GM12878 (cell line): ENCODE measurements at regions not wholly inside any gene's neighbourhood (a gene's known extent, or its start where the extent isn't known, plus 50 kb on each side); places are given as distances from the start of the nearest gene placed in this dataset.
"Not testable (repeated sequence)": the region's sequence is repeated elsewhere in the genome, so short reads cannot be mapped to it uniquely, and the experiment has no call there.

Experiments used
- ATAC-seq: fragments of 200-7000 bp; cut with Tn5 transposase; 3 replicates; pipeline ENCODE4 v1.9.1; 2020; ENCODE audit warnings: mild to moderate bottlenecking, moderate library complexity
- BruUV-seq: library from RNA; stranded (reverse); fragments of 400-500 nt; replicated peaks from 2 replicates; lab custom pipeline; 2021; lab: Mats Ljungman, UMichigan
- CTCF ChIA-PET: fragments of 300-600 bp; sonication (Branson Sonifier 250); formaldehyde crosslinking; extraction: SDS; loops from one replicate; lab custom pipeline; 2021; ENCODE audit warnings: inconsistent platforms; lab: Yijun Ruan, JAX
- POLR2A ChIA-PET: fragments of 350-600 bp; formaldehyde crosslinking; extraction: SDS; loops from one replicate; lab custom pipeline; 2021; ENCODE audit warnings: inconsistent platforms; lab: Charles Lee
- RAD21 ChIA-PET: fragments of 300-600 bp; sonication (Branson Sonifier 250); formaldehyde crosslinking; loops from one replicate; lab custom pipeline; 2023; ENCODE audit warnings: antibody characterized with exemption; ENCODE audit not compliant: unreplicated experiment; lab: Charles Lee
- SMC1A ChIA-PET: fragments of 300-600 bp; sonication (Branson Sonifier 250); formaldehyde crosslinking; loops from one replicate; lab custom pipeline; 2023; ENCODE audit not compliant: unreplicated experiment, uncharacterized antibody; lab: Charles Lee
- DNase-seq: peaks from one replicate; pipeline ENCODE4 v3.0.0-alpha.2; 2011; ENCODE audit warnings: low read depth, low spot score
- FAIRE-seq: peaks from 3 replicates; lab custom pipeline; 2011; peaks lifted over from hg19 to GRCh38; lab: Jason Lieb, UNC
- H2AFZ ChIP-seq: 2 replicates; pipeline ENCODE4 v1.6.0; 2011; ENCODE audit warnings: low read depth, low read length, control low read depth; ENCODE audit not compliant: control insufficient read depth
- H3K27ac ChIP-seq: 2 replicates; pipeline ENCODE4 v1.5.1; 2011; ENCODE audit warnings: control low read depth; ENCODE audit not compliant: control insufficient read depth, insufficient read depth
- H3K27me3 ChIP-seq, 2 experiments: replicated peaks in 1 of 2; 2 replicates each; pipeline versions ENCODE4 v1.6.0 to v1.6.1; 2011; ENCODE audit warnings: low read length in 1 of 2; ENCODE audit not compliant: control insufficient read depth in 2 of 2, insufficient read depth in 2 of 2
- H3K36me3 ChIP-seq, 2 experiments: 2 replicates each; pipeline ENCODE4 v1.5.1; 2011; ENCODE audit warnings: low read length in 1 of 2; ENCODE audit not compliant: control insufficient read depth in 2 of 2, insufficient read depth in 2 of 2
- H3K4me1 ChIP-seq: 2 replicates; pipeline ENCODE4 v1.6.1; 2011; ENCODE audit warnings: mild to moderate bottlenecking, low read length, moderate library complexity, mixed read lengths; ENCODE audit not compliant: control insufficient read depth, insufficient read depth
- H3K4me2 ChIP-seq: 2 replicates; pipeline ENCODE4 v1.6.0; 2011; ENCODE audit warnings: control low read depth; ENCODE audit not compliant: control insufficient read depth, insufficient read depth
- H3K4me3 ChIP-seq: fragments of 200-600 bp; sonication (generic); 2 replicates; pipeline ENCODE4 v1.5.1; 2016
- H3K79me2 ChIP-seq: 2 replicates; pipeline ENCODE4 v1.6.0; 2011; ENCODE audit warnings: low read length; ENCODE audit not compliant: control insufficient read depth, insufficient read depth
- H3K9ac ChIP-seq: 2 replicates; pipeline ENCODE4 v1.8.0; 2011; ENCODE audit warnings: low read length, control low read depth, mixed read lengths; ENCODE audit not compliant: control insufficient read depth, insufficient read depth
- H3K9me3 ChIP-seq: replicated peaks from 3 replicates; pipeline ENCODE4 v1.5.1; 2011; ENCODE audit warnings: mild to moderate bottlenecking, low read length; ENCODE audit not compliant: control insufficient read depth, insufficient read depth
- H4K20me1 ChIP-seq: 2 replicates; pipeline ENCODE4 v1.6.0; 2011; ENCODE audit not compliant: control insufficient read depth, insufficient read depth
- WGBS: methylation state at CpG from one replicate; pipeline ENCODE4 v1.1.6; 2016; ENCODE audit warnings: low lambda C conversion rate; ENCODE audit not compliant: insufficient replicate concordance, insufficient coverage; ENCODE audit errors: missing lambda C conversion rate; 5-methylcytosine and 5-hydroxymethylcytosine counted together
- in situ Hi-C: fragments of 300-500 bp; cut with MboI; formaldehyde crosslinking; loops from 9 replicates; pipeline ENCODE4 v1.14.3; 2018; ENCODE audit warnings: mixed read lengths
- intact Hi-C: fragments of 100-400 bp; cut with micrococcal nuclease; formaldehyde crosslinking; loops from one replicate; pipeline ENCODE4 v1.14.2; 2022; ENCODE audit not compliant: unreplicated experiment

GRCh38 chr1:224022249-224022970, 91.5 kb upstream of the FBXO28 start:
- H3K27ac ChIP-seq, CTCF ChIA-PET, BruUV-seq, H3K4me1 ChIP-seq, SMC1A ChIA-PET, H3K4me3 ChIP-seq, RAD21 ChIA-PET, H3K79me2 ChIP-seq, H3K4me2 ChIP-seq, H3K27me3 ChIP-seq, DNase-seq, H3K36me3 ChIP-seq, FAIRE-seq, intact Hi-C loops, H3K9me3 ChIP-seq, H3K9ac ChIP-seq, ATAC-seq, H2AFZ ChIP-seq, H4K20me1 ChIP-seq, in situ Hi-C loops, POLR2A ChIA-PET: not testable (repeated sequence)
- 97% methylated on average over 6 of the region's 7 CpGs for WGBS

- H3K4me2 ChIP-seq, FAIRE-seq, H3K36me3 ChIP-seq, H3K4me3 ChIP-seq, H3K9ac ChIP-seq, CTCF ChIA-PET, DNase-seq, H3K4me1 ChIP-seq, ATAC-seq, POLR2A ChIA-PET, intact Hi-C loops, H3K9me3 ChIP-seq, BruUV-seq, H4K20me1 ChIP-seq, H3K79me2 ChIP-seq, H3K27ac ChIP-seq, H2AFZ ChIP-seq, RAD21 ChIA-PET, H3K27me3 ChIP-seq, SMC1A ChIA-PET, in situ Hi-C loops: not testable (repeated sequence)
- WGBS, result 100% methylated on average over 3 of the region's 3 CpGs
Observed at GRCh38 chr1:224019866-224020265, 94.0 kb upstream of the FBXO28 start.
